Prostate gland (tissue), 2 donors: ENCODE measurements at regions not wholly inside any gene's neighbourhood (a gene's known extent, or its start where the extent isn't known, plus 50 kb on each side); places are given as distances from the start of the nearest gene placed in this dataset.

Experiments used
- CTCF ChIP-seq, 4 experiments: fragments of 200-600 bp in 2 of 4; fragments of 450-650 bp in 2 of 4; sonication (generic) in 2 of 4; IDR thresholded peaks; 1 replicate in 3 of 4; 2 replicates in 1 of 4; pipeline ENCODE4 v1.5.1; 2016 to 2019; ENCODE audit warnings: antibody characterized with exemption in 4 of 4, mild to moderate bottlenecking in 2 of 4, moderate library complexity in 2 of 4
- POLR2A ChIP-seq: fragments of 450-650 bp; IDR thresholded peaks from one replicate; pipeline ENCODE4 v1.6.1; 2016; ENCODE audit warnings: antibody characterized with exemption, mild to moderate bottlenecking
- POLR2AphosphoS5 ChIP-seq: sonication (generic); formaldehyde crosslinking; IDR thresholded peaks from one replicate; pipeline ENCODE4 v1.6.1; 2017; ENCODE audit warnings: antibody characterized with exemption

GRCh38 chr3:177906578-177907229 lies 629.5 kb upstream of the KCNMB2 start:
- TF ChIP-seq POLR2AphosphoS5 (no peak), CTCF (IDR thresholded peaks at IDR 0.05) (no peak), POLR2A (no peak)
